GM18867 (cell line): ENCODE measurements at regions not wholly inside any gene's neighbourhood (a gene's known extent, or its start where the extent isn't known, plus 50 kb on each side); places are given as distances from the start of the nearest gene placed in this dataset.
A peak's percentile ranks its signal among the peaks of the same experiment; 100 is the strongest.

Experiments
- ATAC-seq: cut with Tn5 transposase; IDR thresholded peaks from one replicate; pipeline ENCODE4 v1.9.1; 2021; ENCODE audit warnings: mild to moderate bottlenecking, moderate library complexity; ENCODE audit not compliant: unreplicated experiment

GRCh38 chr2:84290537-84290936 lies 168.5 kb downstream of the SUCLG1 start:
- no peak for ATAC-seq

GRCh38 chr2:84288293-84288692 lies 170.8 kb downstream of the SUCLG1 start:
- ATAC-seq = no peak

GRCh38 chr2:84286878-84287277 lies 172.2 kb downstream of the SUCLG1 start:
- peak; percentile 77 for ATAC-seq

- ATAC-seq = no peak
Measured at GRCh38 chr2:84285056-84285747, 173.9 kb downstream of the SUCLG1 start.

GRCh38 chr2:84283506-84283905 lies 175.6 kb downstream of the SUCLG1 start:
- no peak for ATAC-seq

GRCh38 chr2:84281510-84281909 lies 177.6 kb downstream of the SUCLG1 start:
- no peak for ATAC-seq

- no peak for ATAC-seq
Measured at GRCh38 chr2:84280873-84281272, 178.2 kb downstream of the SUCLG1 start.

GRCh38 chr2:84278386-84278785 lies 180.7 kb downstream of the SUCLG1 start:
- no peak for ATAC-seq

- no peak for ATAC-seq
Measured at GRCh38 chr2:84276590-84277255, 182.4 kb downstream of the SUCLG1 start.

- no peak for ATAC-seq
Measured at GRCh38 chr2:84273406-84273805, 185.7 kb downstream of the SUCLG1 start.

- ATAC-seq = no peak
Measured at GRCh38 chr2:84271977-84272376, 187.1 kb downstream of the SUCLG1 start.

- no peak for ATAC-seq
Measured at GRCh38 chr2:84257831-84258230, 201.2 kb downstream of the SUCLG1 start.

- no peak for ATAC-seq
Measured at GRCh38 chr2:84251651-84252302, 207.3 kb downstream of the SUCLG1 start.

GRCh38 chr2:84249140-84249539 lies 209.9 kb downstream of the SUCLG1 start:
- ATAC-seq = no peak

- no peak for ATAC-seq
Measured at GRCh38 chr2:84247532-84247931, 211.5 kb downstream of the SUCLG1 start.

GRCh38 chr2:84243788-84244733 lies 215.0 kb downstream of the SUCLG1 start:
- no peak for ATAC-seq

- ATAC-seq = no peak
Measured at GRCh38 chr2:84238907-84239306, 220.2 kb downstream of the SUCLG1 start.

- no peak for ATAC-seq
Measured at GRCh38 chr2:84236288-84236687, 222.8 kb downstream of the SUCLG1 start.

GRCh38 chr2:84234103-84234502 lies 225.0 kb downstream of the SUCLG1 start:
- ATAC-seq = no peak

GRCh38 chr2:84231478-84231877 lies 227.6 kb downstream of the SUCLG1 start:
- ATAC-seq = no peak

- ATAC-seq = no peak
Measured at GRCh38 chr2:84224121-84224520, 235.0 kb downstream of the SUCLG1 start.
